Breast epithelium (tissue), 3 donors: ENCODE measurements at regions not wholly inside any gene's neighbourhood (a gene's known extent, or its start where the extent isn't known, plus 50 kb on each side); places are given as distances from the start of the nearest gene placed in this dataset.

Source experiments
- POLR2A ChIP-seq: fragments of 450-650 bp; IDR thresholded peaks from one replicate; pipeline ENCODE4 v1.6.1; 2016; ENCODE audit warnings: antibody characterized with exemption, mild to moderate bottlenecking, moderate library complexity
- POLR2AphosphoS5 ChIP-seq, 3 donors: sonication (generic); formaldehyde crosslinking; IDR thresholded peaks; one replicate each; pipeline ENCODE4 v1.6.1; 2017; ENCODE audit warnings: antibody characterized with exemption in 3 of 3
- TF ChIP-seq, protein P1 (sequence below), 3 donors: fragments of 450-650 bp; IDR thresholded peaks; one replicate each; pipeline ENCODE4 v1.5.1; 2016 to 2017; ENCODE audit warnings: antibody characterized with exemption in 3 of 3, mild to moderate bottlenecking in 3 of 3, moderate library complexity in 3 of 3

DNA sequence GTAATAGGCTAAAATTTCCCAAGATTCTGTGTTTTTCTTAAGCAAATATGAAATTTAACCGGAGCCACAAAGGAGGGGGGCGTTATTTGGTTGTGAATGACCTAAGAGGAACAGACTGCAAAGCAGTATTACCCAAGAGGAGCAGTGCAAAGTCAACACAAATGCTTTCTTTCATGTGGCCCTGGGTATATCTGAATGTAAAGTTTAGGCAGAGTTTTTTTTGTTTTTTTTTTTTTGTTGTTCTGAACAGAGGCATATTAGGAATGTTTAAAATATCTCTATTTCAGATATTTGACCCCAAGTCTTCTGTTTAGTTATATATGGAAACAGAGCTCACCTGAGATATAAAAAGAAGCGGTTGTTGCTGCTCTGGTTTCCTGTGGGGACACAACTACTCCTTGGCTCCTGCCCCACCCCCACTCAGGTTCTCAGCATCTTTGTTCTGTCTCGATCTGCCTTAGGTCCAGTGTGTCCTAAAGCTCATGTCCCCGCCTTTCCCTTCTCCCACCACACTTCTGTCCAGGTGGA is 220.7 kb downstream of the RFC3 start:
- no peak for TF ChIP-seq POLR2A
- no peak for TF ChIP-seq POLR2AphosphoS5 (IDR thresholded peaks at IDR 0.05)
- TF ChIP-seq, protein P1, sequence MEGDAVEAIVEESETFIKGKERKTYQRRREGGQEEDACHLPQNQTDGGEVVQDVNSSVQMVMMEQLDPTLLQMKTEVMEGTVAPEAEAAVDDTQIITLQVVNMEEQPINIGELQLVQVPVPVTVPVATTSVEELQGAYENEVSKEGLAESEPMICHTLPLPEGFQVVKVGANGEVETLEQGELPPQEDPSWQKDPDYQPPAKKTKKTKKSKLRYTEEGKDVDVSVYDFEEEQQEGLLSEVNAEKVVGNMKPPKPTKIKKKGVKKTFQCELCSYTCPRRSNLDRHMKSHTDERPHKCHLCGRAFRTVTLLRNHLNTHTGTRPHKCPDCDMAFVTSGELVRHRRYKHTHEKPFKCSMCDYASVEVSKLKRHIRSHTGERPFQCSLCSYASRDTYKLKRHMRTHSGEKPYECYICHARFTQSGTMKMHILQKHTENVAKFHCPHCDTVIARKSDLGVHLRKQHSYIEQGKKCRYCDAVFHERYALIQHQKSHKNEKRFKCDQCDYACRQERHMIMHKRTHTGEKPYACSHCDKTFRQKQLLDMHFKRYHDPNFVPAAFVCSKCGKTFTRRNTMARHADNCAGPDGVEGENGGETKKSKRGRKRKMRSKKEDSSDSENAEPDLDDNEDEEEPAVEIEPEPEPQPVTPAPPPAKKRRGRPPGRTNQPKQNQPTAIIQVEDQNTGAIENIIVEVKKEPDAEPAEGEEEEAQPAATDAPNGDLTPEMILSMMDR (IDR thresholded peaks at IDR 0.05) = no peak
